Esophagus muscularis mucosa (tissue), 3 donors: ENCODE measurements at regions not wholly inside any gene's neighbourhood (a gene's known extent, or its start where the extent isn't known, plus 50 kb on each side); places are given as distances from the start of the nearest gene placed in this dataset.

Source experiments
- POLR2A ChIP-seq: fragments of 450-650 bp; IDR thresholded peaks from one replicate; pipeline ENCODE4 v1.6.1; 2017; ENCODE audit warnings: antibody characterized with exemption, moderate library complexity, mild to moderate bottlenecking, low read depth
- POLR2AphosphoS5 ChIP-seq, 2 donors: sonication (generic); formaldehyde crosslinking; IDR thresholded peaks; one replicate each; pipeline ENCODE4 v1.6.1; 2017; ENCODE audit warnings: antibody characterized with exemption in 2 of 2
- TF ChIP-seq, protein P1 (sequence below), 3 experiments: fragments of 200-600 bp in 2 of 3; fragments of 450-650 bp in 1 of 3; sonication (generic) in 2 of 3; IDR thresholded peaks; one replicate each; pipeline ENCODE4 v1.5.1; 2017 to 2019; ENCODE audit warnings: antibody characterized with exemption in 3 of 3, mild to moderate bottlenecking in 2 of 3, moderate library complexity in 1 of 3

GRCh38 chr14:53601409-53601808 lies 355.2 kb downstream of the BMP4 start:
- TF ChIP-seq POLR2A, result no peak
- TF ChIP-seq, protein P1, sequence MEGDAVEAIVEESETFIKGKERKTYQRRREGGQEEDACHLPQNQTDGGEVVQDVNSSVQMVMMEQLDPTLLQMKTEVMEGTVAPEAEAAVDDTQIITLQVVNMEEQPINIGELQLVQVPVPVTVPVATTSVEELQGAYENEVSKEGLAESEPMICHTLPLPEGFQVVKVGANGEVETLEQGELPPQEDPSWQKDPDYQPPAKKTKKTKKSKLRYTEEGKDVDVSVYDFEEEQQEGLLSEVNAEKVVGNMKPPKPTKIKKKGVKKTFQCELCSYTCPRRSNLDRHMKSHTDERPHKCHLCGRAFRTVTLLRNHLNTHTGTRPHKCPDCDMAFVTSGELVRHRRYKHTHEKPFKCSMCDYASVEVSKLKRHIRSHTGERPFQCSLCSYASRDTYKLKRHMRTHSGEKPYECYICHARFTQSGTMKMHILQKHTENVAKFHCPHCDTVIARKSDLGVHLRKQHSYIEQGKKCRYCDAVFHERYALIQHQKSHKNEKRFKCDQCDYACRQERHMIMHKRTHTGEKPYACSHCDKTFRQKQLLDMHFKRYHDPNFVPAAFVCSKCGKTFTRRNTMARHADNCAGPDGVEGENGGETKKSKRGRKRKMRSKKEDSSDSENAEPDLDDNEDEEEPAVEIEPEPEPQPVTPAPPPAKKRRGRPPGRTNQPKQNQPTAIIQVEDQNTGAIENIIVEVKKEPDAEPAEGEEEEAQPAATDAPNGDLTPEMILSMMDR (IDR thresholded peaks at IDR 0.05), result no peak
- TF ChIP-seq POLR2AphosphoS5 (IDR thresholded peaks at IDR 0.05), result no peak
